H1 (cell line): ENCODE measurements at regions not wholly inside any gene's neighbourhood (a gene's known extent, or its start where the extent isn't known, plus 50 kb on each side); places are given as distances from the start of the nearest gene placed in this dataset.

Experiments used
- CEBPB ChIP-seq: IDR thresholded peaks from 2 replicates; pipeline ENCODE4 v1.6.1; 2012; ENCODE audit warnings: low read depth, low read length
- CTBP2 ChIP-seq: IDR thresholded peaks from 2 replicates; pipeline ENCODE4 v1.7.0; 2011; ENCODE audit warnings: borderline replicate concordance, mild to moderate bottlenecking, moderate library complexity, mixed read lengths, low read length; ENCODE audit not compliant: insufficient read depth, insufficient read length
- EGR1 ChIP-seq: IDR thresholded peaks from 2 replicates; pipeline ENCODE4 v1.6.1; 2011; ENCODE audit warnings: low read depth, low read length, borderline replicate concordance
- EZH2 ChIP-seq: fragments of 200-600 bp; sonication (generic); IDR thresholded peaks from 2 replicates; pipeline ENCODE4 v1.7.1; 2012; ENCODE audit warnings: low read depth, mild to moderate bottlenecking, moderate library complexity, low read length, inconsistent platforms; ENCODE audit not compliant: severe bottlenecking
- FOSL1 ChIP-seq: IDR thresholded peaks from 2 replicates; pipeline ENCODE4 v1.6.1; 2011; ENCODE audit warnings: mild to moderate bottlenecking, low read depth, low read length, moderate library complexity; ENCODE audit not compliant: insufficient read depth
- KDM1A ChIP-seq: fragments of 200-600, 300-600 bp; sonication (generic); IDR thresholded peaks from 2 replicates; pipeline ENCODE4 v1.7.1; 2016; ENCODE audit warnings: mild to moderate bottlenecking, low read length, borderline replicate concordance
- MAFK ChIP-seq: IDR thresholded peaks from 2 replicates; pipeline ENCODE4 v1.6.1; 2012; ENCODE audit warnings: low read depth, mild to moderate bottlenecking, improper control_type of control experiment, low read length
- NANOG ChIP-seq: IDR thresholded peaks from 2 replicates; pipeline ENCODE4 v1.6.1; 2011; ENCODE audit warnings: low read length, low read depth, mild to moderate bottlenecking, inconsistent platforms; ENCODE audit not compliant: insufficient read depth, poor library complexity, severe bottlenecking
- NRF1 ChIP-seq: IDR thresholded peaks from 2 replicates; pipeline ENCODE4 v1.6.1; 2011; ENCODE audit warnings: mild to moderate bottlenecking, low read depth, low read length, improper control_type of control experiment
- PHF8 ChIP-seq: fragments of 200-600 bp; sonication (generic); conservative IDR thresholded peaks from 2 replicates; pipeline ENCODE4 v1.7.1; 2012; ENCODE audit warnings: low read depth, mild to moderate bottlenecking, inconsistent platforms, low read length, moderate library complexity
- POU5F1 ChIP-seq: IDR thresholded peaks from 2 replicates; pipeline ENCODE4 v1.6.1; 2011; ENCODE audit warnings: low read depth, mild to moderate bottlenecking, low read length, moderate library complexity
- RFX5 ChIP-seq: IDR thresholded peaks from 2 replicates; pipeline ENCODE4 v1.6.1; 2011; ENCODE audit warnings: low read depth, low read length, improper control_type of control experiment, borderline replicate concordance
- RNF2 ChIP-seq: fragments of 200-900, 300-1000 bp; sonication (generic); IDR thresholded peaks from 2 replicates; pipeline ENCODE4 v1.7.1; 2016; ENCODE audit warnings: borderline replicate concordance, low read depth, mild to moderate bottlenecking, antibody characterized with exemption, low read length; ENCODE audit not compliant: poor library complexity, severe bottlenecking; ENCODE audit errors: missing control alignments
- SAP30 ChIP-seq: fragments of 300-600 bp; sonication (generic); IDR thresholded peaks from 2 replicates; pipeline ENCODE4 v1.7.1; 2012; ENCODE audit warnings: low read length, moderate library complexity, mild to moderate bottlenecking, inconsistent platforms; ENCODE audit not compliant: insufficient read depth, insufficient replicate concordance
- SP1 ChIP-seq: IDR thresholded peaks from 2 replicates; pipeline ENCODE4 v1.6.1; 2011; ENCODE audit warnings: low read depth, low read length
- SRF ChIP-seq: IDR thresholded peaks from 2 replicates; pipeline ENCODE4 v1.6.1; 2011; ENCODE audit warnings: mild to moderate bottlenecking, low read depth, low read length, moderate library complexity
- TAF7 ChIP-seq: optimal IDR thresholded peaks from 2 replicates; pipeline ENCODE3; 2011; ENCODE audit warnings: low read depth, mild to moderate bottlenecking, inconsistent platforms, low read length, moderate library complexity, borderline replicate concordance
- TBP ChIP-seq: IDR thresholded peaks from 2 replicates; pipeline ENCODE4 v1.6.1; 2011; ENCODE audit warnings: low read depth, low read length, improper control_type of control experiment
- TEAD4 ChIP-seq: IDR thresholded peaks from 2 replicates; pipeline ENCODE4 v1.6.1; 2012; ENCODE audit warnings: low read depth, low read length, inconsistent platforms, mixed read lengths
- TF ChIP-seq, protein P1 (sequence below): IDR thresholded peaks from 2 replicates; pipeline ENCODE4 v1.6.1; 2012; ENCODE audit warnings: low read length, inconsistent platforms
- TF ChIP-seq, protein P2 (sequence below): IDR thresholded peaks from 2 replicates; pipeline ENCODE4 v1.6.1; 2011; ENCODE audit warnings: low read length, improper control_type of control experiment

DNA sequence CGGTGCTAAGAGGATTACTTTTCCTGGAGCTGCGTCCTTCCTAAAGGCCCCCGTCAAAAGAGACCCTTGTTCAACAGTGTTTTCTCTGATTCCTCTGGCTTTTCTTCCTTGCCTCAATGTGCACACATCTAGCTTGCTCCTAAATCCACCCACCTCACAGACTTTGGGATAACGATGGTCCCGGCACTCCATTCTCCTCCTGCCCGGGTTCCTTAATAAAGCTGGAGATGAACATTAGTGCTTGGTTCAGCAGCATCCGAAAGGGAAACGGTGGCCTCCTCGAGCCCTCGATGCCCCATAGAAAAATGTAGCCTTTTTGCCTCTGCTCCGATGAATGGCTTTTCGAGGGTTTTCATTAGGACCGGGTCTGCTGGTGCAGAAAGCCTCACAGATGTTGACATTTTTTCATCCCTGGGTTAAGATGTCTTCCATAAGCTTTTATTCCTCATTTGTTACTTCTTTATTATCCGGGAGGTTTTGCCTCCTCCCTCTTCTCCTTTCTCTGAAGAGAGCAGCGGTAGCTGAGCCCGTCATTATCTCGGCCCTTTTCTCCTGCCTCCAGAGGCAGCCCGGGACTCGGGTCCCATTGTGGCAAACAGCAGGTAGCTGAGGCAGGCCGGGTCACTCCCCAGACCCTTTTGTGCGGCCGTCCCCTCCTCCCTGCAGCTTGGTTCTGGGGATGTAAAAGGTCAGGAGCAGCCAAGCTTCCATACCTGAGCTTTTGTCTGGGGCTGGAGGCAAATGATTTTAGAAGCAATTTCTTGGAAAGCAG is 64.6 kb downstream of the CPN2 start (continued):
- TF ChIP-seq PHF8 (no peak), EZH2 (no peak), CEBPB (no peak), KDM1A (no peak; the same call in 1 of the 2 replicates), RNF2 (no peak), EGR1 (0 out of 2 replicates have a peak, but pooled peaks have one; percentile 38), SRF (no peak), NANOG (no peak), TBP (0 out of 2 replicates have a peak, but pooled peaks have one; percentile 21), MAFK (no peak), CTBP2 (no peak), RFX5 (no peak), TAF7 (no peak), SP1 (no peak), FOSL1 (no peak), SAP30 (no peak), TEAD4 (no peak), NRF1 (no peak), POU5F1 (no peak)
- TF ChIP-seq, protein P1, sequence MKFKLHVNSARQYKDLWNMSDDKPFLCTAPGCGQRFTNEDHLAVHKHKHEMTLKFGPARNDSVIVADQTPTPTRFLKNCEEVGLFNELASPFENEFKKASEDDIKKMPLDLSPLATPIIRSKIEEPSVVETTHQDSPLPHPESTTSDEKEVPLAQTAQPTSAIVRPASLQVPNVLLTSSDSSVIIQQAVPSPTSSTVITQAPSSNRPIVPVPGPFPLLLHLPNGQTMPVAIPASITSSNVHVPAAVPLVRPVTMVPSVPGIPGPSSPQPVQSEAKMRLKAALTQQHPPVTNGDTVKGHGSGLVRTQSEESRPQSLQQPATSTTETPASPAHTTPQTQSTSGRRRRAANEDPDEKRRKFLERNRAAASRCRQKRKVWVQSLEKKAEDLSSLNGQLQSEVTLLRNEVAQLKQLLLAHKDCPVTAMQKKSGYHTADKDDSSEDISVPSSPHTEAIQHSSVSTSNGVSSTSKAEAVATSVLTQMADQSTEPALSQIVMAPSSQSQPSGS, result no peak
- TF ChIP-seq, protein P2, sequence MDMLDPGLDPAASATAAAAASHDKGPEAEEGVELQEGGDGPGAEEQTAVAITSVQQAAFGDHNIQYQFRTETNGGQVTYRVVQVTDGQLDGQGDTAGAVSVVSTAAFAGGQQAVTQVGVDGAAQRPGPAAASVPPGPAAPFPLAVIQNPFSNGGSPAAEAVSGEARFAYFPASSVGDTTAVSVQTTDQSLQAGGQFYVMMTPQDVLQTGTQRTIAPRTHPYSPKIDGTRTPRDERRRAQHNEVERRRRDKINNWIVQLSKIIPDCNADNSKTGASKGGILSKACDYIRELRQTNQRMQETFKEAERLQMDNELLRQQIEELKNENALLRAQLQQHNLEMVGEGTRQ, result no peak
